GM19468 (cell line): ENCODE measurements at regions not wholly inside any gene's neighbourhood (a gene's known extent, or its start where the extent isn't known, plus 50 kb on each side); places are given as distances from the start of the nearest gene placed in this dataset.
"Not testable (repeated sequence)": the region's sequence is repeated elsewhere in the genome, so short reads cannot be mapped to it uniquely, and the experiment has no call there.

ENCODE experiments used
- ATAC-seq: cut with Tn5 transposase; IDR thresholded peaks from one replicate; pipeline ENCODE4 v1.9.1; 2021; ENCODE audit warnings: mild to moderate bottlenecking, moderate library complexity, moderate number of reproducible peaks; ENCODE audit not compliant: unreplicated experiment; ENCODE audit errors: extremely low read depth

- ATAC-seq: no peak
Measured at GRCh38 chr13:71219698-71220415, 647.1 kb downstream of the DACH1 start.

- ATAC-seq: no peak
Measured at GRCh38 chr13:71218960-71219359, 648.0 kb downstream of the DACH1 start.

DNA sequence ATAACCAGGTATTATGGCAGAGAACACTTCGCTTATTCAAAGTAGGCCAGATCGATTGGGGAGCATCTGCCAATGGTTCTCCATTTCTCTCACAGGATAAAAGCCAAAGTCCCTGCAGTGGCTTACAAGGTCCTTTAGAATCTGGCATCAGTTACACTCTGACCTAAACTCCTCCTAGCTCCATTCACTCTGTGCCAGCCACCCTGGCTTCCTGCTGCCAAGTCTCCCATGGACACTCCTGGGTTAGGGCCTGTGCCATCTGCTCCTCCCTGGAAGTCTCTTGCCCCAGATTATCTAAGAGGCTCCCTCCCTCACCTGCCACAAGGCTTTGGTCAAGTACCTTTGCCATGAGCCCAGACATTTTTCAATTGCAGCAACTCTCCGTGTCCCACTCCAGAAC, 649.2 kb downstream of the DACH1 start:
- no peak for ATAC-seq

- no peak for ATAC-seq
Measured at GRCh38 chr13:71214821-71215220, 652.2 kb downstream of the DACH1 start.

DNA sequence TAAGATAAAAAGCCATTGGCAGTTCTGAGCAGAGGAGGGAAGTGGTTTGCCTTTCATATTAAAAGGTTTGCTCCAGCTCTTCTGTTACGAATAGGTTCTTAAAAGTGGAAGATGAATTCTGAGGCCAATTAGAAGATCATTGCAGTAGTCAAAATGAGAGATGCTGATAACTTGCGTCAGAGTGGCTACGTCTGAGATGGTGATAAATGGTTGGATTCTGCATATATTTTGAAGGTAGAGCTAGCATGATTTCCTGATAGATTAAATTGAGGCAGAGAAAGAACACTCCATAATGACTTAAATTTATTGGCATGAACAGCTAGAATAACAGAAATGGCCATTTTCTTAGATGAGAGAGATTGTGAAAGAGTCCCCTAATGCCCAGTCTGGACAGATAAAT, 652.6 kb downstream of the DACH1 start:
- no peak for ATAC-seq

DNA sequence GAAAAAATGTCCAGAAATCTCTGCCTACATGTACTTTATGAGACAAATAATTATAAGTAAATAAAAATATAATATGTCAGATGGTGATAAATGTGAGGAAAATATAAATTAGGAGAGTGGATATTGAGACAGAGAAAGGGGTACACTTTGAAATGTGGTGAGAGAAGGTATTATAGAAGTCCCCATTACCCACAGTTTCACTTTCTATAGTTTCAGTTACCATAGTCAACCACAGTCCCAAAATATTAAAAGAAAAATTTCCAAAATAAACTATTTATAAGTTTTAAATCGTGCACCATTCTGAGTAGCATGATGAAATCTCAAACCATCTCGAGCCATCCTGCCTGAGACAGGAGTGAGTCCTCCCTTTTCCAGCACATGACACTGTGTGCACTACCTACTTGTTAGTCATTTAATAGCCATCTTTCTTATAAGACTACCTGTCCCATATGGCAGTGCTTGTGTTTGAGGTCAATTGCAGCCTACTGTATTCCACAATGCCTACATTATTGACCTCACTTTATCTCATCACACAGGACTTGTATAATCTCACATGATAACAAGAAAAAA, 653.7 kb downstream of the DACH1 start:
- ATAC-seq: no peak

- ATAC-seq: no peak
Measured at GRCh38 chr13:71210861-71211260, 656.1 kb downstream of the DACH1 start.

DNA sequence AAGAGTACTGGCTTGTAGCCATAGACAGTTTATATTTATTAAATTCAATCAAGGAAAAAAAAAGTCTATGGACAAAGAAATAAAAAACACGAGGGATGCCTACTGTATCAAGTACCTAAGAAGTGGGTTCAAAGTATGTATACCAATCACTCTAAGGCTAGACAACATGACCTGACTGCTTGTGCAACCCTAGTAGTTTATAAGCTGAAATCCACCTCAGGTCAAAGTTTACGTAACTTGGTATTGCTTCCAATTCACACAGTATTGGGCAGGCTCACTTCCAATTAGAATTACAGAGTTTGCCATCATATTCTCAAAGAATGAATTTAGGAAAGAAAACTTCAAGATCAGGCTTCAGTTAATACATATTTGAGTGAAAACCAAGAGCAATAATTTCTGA, 657.8 kb downstream of the DACH1 start:
- no peak for ATAC-seq

DNA sequence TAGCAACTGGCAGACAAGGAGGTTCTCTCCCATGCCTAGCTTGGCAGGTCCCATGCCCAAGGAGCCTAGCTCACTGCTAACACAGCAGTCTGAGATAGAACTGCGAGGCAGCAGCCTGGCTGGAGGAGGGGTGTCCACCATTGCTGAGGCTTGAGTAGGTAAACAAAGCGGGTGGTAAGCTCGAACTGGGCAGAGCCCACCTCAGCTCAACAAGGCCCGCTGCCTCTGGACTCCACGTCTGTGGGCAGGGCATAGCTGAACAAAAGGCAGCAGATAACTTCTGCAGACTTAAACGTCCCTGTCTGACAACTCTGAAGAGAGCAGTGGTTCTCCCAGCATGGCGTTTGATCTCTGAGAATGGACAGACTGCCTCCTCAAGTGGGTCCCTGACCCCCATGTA, 682.4 kb downstream of the DACH1 start:
- not testable (repeated sequence) for ATAC-seq

DNA sequence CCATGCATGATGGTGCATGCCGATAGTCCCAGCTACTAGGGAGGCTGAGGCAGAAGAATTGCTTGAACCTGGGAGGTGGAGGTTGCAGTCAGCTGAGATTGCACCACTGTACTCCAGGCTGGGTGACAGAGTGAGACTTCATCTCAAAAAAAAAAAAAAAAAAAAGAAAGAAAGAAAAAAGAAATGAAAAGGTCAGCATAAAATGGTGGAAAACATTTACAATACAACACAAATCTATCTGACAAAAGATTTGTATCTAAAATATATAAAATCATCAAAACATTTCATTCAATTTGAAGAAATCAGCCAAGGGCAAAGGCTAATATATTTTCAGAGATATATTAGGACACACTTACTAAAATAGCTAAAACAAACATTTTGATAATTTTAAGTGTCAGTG, 683.7 kb downstream of the DACH1 start:
- not testable (repeated sequence) for ATAC-seq

GRCh38 chr13:71171740-71172139, 695.3 kb downstream of the DACH1 start:
- no peak for ATAC-seq

DNA sequence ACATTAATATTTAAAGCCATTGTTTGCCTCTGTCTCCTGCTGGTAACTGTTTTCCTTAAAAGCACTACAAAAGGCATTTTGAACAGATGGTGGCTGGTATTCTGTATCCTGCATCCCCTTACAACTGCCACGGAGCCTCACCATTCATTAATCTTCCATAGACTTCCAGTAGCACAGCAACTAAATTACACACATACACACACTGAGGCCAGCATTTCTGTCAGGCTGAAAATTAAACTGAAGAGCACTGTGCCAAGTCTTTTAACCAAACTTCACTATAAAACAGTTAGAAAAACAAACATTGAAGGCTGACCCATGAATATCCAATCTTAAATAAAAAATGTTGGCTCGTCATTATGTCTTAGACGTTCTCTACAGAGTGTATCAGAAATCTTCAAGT, 697.8 kb downstream of the DACH1 start:
- ATAC-seq: no peak

DNA sequence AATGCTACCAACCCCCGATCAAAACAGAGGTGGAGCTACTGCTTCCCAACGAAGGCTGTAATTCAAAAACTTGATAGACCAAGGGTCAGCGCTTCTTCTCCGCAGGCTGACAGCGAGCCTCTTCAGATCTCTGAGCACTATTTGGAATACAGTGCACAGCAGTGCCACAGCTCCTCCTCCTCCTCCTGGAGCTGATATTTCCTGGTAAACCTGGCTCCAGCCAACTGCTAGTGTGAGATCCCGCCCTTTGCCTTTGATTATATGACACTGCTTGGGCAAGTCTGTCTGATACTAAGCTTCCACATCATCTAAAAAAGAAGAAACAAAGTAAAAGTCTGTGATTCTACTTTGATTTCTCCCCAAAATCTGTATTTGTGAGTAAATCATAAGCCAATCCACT, 710.5 kb downstream of the DACH1 start:
- ATAC-seq: no peak

DNA sequence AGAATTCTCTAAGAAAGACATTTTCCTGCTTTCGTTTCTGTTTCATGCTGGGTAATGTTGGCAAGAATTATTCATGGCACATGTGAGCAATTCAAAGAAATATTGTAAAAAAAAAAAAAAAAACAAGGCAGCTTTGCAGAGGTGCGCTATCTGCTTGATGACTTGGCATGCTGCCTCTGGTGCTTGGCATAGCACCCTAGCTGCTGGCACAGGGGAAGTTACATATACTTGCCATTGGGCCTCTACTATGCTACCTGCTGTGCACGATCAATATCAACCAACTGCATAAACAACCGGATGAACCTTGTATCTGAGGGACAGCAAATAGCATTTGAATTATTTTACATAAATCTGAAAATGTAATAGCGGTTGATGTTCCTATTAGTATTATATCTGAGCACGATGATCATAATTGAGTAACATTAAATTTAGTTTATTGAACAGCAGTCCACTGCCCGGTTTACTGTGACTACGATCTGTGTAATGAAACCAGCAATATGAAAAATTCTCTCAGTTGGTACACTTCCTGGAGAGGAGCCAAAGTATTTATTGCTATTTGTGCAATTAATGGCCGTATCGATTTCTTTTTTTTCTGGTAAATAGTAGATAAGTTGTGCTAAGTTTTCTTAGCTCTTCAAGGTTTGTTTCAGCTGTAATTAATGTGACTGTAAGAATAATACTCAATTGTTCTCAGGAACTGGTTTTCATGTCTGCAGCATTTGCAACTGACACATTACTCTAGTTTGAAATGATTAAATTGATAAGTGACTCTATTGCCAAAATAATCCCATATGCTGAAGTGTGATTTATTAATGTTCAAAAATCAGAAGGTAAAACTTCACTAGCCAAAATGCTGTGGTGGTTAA, 717.3 kb downstream of the DACH1 start:
- no peak for ATAC-seq

- ATAC-seq: no peak
Measured at GRCh38 chr13:71149046-71149445, 718.0 kb downstream of the DACH1 start.

- no peak for ATAC-seq
Measured at GRCh38 chr13:71148396-71148795, 718.6 kb downstream of the DACH1 start.

DNA sequence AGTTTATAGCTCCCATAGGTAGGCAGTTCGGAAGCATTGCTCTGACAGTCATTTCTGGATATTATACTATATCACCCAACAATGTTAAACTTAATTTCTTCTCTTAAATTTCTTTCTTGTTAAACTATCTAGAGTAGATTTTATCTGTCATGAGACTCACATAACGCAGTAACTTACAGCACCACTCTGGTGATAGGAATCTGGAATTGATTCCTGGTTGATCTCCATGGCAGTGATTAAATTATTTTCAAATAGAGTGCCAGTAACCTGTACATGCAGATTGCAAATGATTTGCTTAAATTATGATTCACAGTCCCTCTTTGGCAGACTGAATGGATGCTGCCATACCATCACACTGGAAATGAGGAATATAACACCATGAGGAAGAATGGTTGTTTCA, 722.1 kb downstream of the DACH1 start:
- no peak for ATAC-seq

GRCh38 chr13:71137101-71137500, 729.9 kb downstream of the DACH1 start:
- ATAC-seq: no peak

GRCh38 chr13:71124230-71124629, 742.8 kb downstream of the DACH1 start:
- no peak for ATAC-seq

- no peak for ATAC-seq
Measured at GRCh38 chr13:71118779-71119364, 748.1 kb downstream of the DACH1 start.

DNA sequence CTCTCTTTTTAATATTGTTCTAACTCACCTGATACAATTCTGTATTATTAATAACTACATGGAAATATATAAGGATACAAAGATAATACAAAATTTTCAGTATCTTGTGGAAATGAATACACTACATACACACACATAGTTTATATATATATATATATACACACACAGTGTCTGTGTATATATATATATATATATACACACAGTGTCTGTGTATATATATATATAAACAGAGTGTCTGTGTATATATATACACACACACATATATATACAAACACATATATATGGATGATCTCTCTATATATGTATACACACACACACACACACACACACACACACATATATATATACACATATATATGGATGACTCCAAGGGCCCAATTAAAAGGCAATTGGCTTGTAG, 749.1 kb downstream of the DACH1 start:
- no peak for ATAC-seq
